ENCODE measurements at regions not wholly inside any gene's neighbourhood (a gene's known extent, or its start where the extent isn't known, plus 50 kb on each side); places are given as distances from the start of the nearest gene placed in this dataset.

DNA sequence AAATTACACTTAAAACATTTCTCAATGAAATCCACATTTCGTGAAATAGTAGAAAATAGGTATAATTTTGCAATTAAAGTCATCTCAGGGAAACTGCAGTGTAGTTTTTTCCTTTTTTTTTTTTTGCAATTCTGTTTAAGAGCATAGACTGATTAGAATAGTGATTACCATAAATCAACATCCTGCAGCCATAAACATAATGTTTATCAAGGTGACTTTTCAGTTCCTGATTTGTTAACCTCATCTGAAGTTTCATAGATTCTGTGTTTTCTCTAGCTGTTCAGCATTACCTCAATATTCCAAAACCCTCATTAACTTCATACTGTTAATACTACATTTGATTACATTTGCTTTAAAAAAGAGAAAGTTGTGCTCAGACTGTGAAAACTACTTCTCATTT, 286.3 kb upstream of the DACH1 start:
- DNase-seq: no peak

- DNase-seq: no peak
Observed at GRCh38 chr13:72151241-72151640, 284.2 kb upstream of the DACH1 start.

- DNase-seq: no peak
Observed at GRCh38 chr13:72150502-72150901, 283.5 kb upstream of the DACH1 start.

DNA sequence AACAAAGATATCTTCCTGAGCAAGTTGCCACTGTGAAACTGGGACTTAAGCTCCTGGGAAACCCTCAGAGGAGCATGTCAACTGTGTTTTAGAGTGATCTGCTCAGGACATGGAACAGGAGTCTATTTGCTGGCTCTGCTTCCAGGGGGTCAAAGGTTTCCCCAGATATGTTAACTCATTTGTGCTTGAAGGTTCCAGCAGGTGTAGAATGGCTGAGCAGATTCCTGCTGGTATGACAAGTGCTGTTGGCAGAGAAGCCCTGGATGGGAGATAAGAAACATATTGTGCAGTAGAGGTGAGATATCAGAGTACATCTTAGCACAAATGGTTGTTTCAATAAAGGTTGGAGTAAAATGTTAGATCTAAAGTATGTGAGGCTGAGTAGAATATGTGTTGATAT, 282.7 kb upstream of the DACH1 start:
- no peak for DNase-seq

DNA sequence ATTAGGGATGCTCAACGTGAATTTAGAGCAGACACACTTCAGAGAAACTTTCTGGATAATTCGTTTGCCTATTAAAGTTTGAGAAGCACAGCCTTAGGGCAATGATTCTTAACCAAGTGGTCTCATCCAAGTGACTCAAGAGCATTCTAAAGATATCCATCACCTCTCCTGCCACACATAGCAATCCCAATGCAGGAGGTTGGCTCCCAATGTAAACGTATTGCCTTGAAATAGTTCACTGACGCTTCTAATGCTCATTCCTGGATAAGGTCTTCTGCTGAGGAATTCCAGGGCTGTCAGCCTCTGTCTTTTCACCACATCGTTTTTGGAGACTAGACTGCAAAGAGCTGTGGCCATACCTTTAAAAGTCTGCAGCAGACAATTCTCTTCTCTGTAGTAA, 279.8 kb upstream of the DACH1 start:
- DNase-seq: no peak

DNA sequence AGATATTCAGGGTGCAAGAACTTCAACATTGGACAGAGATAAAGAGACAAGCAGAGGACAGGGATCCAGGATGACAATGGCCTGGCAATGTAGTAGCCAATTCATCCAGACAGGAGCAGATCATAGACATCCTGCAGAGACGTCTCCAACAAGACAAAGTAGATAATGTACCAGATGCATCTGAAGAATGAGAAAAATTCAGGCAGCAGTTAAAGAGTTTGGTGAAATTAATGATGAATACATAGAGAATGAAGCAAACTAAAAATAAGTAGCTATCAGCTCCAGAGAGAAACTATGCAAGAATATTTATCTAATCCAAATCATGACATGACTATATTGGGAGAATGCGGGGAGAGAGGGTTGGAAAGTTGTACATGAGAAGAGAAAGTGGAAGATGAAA, 278.4 kb upstream of the DACH1 start:
- DNase-seq: no peak

DNA sequence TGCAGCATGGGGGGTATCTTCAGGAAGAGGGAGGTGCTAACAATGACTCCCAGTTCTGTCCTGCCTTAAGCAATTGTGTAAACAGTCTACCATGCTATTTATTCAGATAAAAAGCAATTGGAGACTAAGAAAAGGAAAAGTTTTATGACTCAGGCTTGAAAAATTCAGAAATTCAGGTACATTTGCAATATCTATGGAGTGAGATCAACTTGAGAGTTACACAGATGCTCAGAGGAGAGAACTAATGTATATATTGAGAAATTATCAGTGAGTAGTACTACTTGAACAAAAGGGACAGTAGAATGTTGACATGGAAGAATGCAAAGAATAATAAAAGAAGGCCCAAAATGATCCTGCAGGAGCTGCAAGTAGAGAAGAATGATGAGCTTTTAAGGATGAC, 277.6 kb upstream of the DACH1 start:
- no peak for DNase-seq

GRCh38 chr13:72141855-72142519, 275.0 kb upstream of the DACH1 start:
- no peak for DNase-seq

GRCh38 chr13:72139192-72139591, 272.2 kb upstream of the DACH1 start:
- no peak for DNase-seq

DNA sequence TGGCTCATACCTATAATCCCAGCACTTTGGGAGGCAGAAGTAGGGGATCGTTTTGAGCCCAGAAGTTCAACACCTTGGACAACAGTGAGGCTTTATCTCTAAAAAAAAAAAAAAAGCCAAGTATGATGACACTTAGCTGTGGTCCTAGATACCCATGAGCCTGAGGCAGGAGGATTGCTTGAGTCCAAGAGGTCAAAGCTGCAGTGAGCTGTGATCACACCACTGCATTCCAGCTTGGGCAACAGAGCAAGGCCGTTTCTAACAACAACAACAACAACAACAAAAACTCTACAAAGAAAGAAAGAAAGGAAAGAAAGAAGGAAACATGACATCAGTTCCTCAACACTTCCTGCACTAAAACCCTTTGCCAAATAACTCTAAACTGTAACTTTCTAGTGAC, 265.1 kb upstream of the DACH1 start:
- no peak for DNase-seq

- no peak for DNase-seq
Observed at GRCh38 chr13:72129117-72129516, 262.1 kb upstream of the DACH1 start.

- no peak for DNase-seq
Observed at GRCh38 chr13:72127031-72127430, 260.0 kb upstream of the DACH1 start.

DNA sequence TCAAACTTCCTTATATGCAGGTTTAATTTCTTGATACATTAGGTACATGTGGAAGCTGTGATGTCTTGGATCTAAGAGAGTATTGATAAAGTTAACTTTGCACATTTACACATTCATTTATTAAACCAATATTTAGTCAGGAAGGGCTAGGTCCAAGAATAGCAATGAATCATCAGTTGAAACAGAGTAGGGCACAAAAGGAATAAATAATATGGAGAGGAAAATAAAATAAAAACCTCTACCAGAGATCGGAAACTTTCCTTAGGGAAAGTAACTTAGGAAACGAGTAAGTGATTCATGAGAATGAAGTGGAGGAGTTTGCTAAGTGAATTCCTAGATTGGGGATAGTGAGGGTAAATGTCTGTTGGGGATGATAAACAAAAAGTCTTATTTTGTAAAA, 259.4 kb upstream of the DACH1 start:
- DNase-seq: no peak

- DNase-seq: no peak
Observed at GRCh38 chr13:72125561-72125960, 258.6 kb upstream of the DACH1 start.

DNA sequence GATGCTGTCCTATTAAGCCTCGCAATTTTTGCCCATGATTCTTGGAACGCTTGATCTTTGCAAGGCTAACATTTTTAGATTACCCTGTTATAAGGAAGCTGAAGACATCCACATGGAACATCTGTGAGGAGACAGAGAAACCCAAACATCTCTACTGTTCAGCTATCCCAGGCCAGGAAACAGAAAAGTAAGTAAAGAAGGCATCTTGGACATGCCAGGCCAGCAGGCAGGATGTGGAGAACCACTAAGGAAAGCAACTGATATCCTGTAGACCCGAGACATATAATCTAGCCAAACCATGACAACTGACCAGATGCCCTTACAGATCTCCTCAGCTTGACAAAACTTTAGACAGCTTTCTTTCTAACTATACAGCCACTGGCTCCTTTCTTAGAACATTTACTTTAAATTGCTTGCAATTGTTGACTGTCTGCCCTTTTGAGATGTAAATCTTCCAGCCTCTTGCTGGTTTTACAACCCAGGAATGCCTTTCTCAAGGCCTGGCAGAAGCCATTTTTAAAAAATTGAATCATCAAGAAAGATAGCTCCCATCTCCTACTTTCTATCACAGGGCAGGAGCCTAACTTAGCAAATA, 255.8 kb upstream of the DACH1 start:
- DNase-seq: no peak

- DNase-seq: no peak
Observed at GRCh38 chr13:72121466-72121865, 254.5 kb upstream of the DACH1 start.

DNA sequence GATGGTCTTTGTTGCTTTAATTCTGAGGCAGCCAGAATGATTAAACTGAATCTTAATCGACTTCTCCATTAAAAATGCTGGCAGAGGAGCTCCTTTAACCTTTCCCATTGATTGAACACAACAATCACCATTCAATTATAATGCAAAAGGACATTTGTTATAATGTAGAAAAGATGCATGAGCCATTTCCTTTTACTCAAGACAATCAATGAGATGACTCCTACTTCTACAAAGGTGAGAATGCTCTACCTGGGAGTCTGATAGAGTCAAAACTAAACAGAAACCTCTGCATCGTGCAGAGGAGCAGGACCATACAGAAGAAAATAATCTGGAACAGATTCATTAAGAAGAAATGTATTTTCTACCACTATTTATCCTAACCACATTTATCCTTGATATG, 253.6 kb upstream of the DACH1 start:
- no peak for DNase-seq

DNA sequence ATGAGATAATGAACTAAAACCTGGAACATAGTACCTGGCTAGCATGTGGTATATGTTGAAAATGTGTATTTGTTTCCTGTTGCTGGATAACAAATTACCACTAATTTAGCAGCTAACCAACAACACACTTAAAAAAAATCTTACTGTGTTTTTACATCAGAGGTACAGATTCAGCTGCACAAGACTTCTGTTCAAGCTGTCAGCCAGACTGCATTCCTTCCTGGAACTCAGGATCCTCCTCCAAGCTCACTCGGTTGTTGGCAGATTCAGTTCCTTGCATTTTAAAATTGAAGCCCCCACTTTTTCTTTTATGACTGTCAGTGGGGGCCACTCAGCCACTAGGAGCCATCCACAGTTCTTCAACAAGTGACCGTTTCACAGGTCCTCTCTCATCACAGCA, 246.9 kb upstream of the DACH1 start:
- DNase-seq: no peak

DNA sequence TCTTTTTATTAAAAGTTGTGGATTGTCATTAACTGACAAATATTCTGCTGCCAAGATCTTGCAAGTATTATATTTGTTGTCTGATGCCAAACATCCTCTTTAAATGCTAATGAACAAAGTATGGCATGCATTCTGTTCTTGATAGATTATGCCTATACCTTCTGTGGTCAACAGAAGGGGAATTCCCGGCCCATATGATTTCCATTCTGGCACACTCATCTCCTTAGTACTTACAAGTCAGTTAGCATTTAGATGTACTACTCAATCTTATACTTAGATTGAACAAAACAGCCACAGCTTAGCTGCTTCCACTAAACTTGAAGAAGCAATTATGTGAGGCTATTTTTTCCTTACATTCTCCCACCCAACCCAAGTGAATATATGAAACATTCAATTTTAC, 246.1 kb upstream of the DACH1 start:
- no peak for DNase-seq

DNA sequence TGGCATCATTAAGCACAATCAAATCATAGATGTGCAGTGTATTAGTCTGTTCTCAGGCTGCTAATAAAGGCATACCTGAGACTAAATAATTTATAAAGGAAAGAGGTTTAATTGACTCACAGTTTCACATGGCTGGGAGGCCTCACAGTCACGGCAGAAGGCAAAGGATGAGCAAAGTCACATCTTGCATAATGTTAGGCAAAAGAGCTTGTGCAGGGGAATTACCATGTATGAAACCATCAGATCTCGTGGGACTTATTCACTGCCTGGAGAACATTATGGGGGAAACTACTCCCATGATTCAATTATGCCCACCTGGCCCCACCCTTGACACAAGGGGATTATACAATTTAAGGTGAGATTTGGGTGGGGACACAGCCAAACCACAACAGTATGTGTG, 245.2 kb upstream of the DACH1 start:
- DNase-seq: no peak

- DNase-seq: no peak
Observed at GRCh38 chr13:72109863-72110262, 242.9 kb upstream of the DACH1 start.

DNA sequence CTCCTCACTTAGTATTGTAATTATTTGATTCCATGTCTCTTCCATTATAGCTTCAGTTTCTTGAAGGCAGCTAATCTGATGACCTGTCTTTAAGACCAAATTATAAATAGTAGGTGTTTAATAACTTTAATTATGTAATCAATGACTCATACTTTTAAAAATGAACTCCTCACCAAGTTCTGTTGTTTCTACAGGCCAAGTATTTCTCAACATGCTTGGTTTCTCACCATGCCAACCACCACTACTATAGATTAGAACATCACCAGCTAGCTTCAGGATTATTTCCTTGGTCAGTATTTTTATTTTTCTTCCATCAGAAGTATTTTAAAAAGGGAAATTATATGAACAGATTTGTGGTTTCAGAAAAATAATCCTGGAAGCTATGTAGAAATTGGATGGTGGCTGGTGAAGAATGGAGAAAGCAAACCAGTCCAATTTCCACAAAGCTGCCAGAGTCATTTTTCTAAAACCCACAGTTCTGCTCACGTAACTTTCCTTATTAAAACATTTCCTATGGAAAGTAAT, 237.7 kb upstream of the DACH1 start:
- no peak for DNase-seq

- no peak for DNase-seq
Observed at GRCh38 chr13:72101768-72102400, 234.9 kb upstream of the DACH1 start.

DNA sequence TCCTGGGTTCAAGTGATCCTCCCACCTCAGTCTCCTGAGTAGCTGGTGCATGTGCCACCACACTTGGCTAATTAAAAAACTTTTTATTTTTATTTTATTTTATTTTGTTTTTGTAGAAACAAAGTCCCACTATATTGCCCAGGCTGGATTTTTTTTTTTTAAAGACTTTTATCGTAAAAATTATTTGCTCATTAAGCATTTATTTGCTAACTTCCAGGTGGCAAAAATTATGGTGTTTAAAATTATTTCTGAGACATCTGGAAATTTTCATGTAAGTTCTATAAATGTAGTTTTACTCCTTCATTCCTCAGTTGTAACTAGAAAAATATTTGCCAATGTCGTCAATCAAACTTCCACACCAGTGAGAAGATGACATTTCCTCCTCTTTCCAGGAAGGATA, 233.3 kb upstream of the DACH1 start:
- no peak for DNase-seq

DNA sequence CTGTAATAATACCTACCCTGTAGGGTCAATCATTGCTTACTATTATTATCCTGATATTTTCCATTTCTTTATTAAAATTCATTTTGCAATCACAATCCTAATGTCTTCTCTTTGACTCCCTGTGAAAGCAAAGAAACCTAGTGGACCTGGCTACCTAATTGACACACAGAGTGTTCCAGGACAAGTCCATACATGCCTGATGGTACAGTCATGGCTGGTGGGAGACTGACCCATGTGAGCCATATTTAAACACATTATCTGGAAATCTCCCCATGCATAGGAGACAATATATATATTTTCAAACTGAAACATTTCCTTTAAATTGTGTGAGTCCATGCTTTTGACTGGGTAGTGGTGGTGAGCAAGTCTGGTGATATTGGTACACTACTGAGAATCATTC, 230.6 kb upstream of the DACH1 start:
- DNase-seq: no peak

Data from stimulated activated naive CD4-positive, alpha-beta T cell (primary cell).